ENCODE measurements at regions not wholly inside any gene's neighbourhood (a gene's known extent, or its start where the extent isn't known, plus 50 kb on each side); places are given as distances from the start of the nearest gene placed in this dataset.

- H3K9me3 ChIP-seq, result no peaks in the 10 kb centered on the region
- no peaks in the 10 kb centered on the region for H3K4me1 ChIP-seq (ENCODE audit: control insufficient read depth in 1 of 2, insufficient read depth in 1 of 2, low read depth in 1 of 2, low read length in 1 of 2)
- peaks cover 16% of the 10 kb centered on the region for H3K27me3 ChIP-seq
- no peak for TF ChIP-seq CTCF (IDR thresholded peaks at IDR 0.05)
- no peaks in the 10 kb centered on the region for H3K36me3 ChIP-seq
- no peak overlapping the region for H3K4me3 ChIP-seq (ENCODE audit: low read depth in 1 of 2, low read length in 1 of 2)
- H3K27ac ChIP-seq, result no peak overlapping the region
Measured at GRCh38 chr5:6814816-6815215, 101.6 kb downstream of the TENT4A start.

- Histone ChIP-seq H3K27ac (no peak overlapping the region), H3K4me1 (ENCODE audit: control insufficient read depth in 1 of 2, insufficient read depth in 1 of 2, low read depth in 1 of 2, low read length in 1 of 2) (no peaks in the 10 kb centered on the region), H3K9me3 (peaks cover 3% of the 10 kb centered on the region), H3K27me3 (peaks cover 16% of the 10 kb centered on the region), H3K36me3 (no peaks in the 10 kb centered on the region), H3K4me3 (ENCODE audit: low read depth in 1 of 2, low read length in 1 of 2) (no peak overlapping the region)
- no peak for TF ChIP-seq CTCF (IDR thresholded peaks at IDR 0.05)
Measured at GRCh38 chr5:6818594-6819511, 105.6 kb downstream of the TENT4A start.

- Histone ChIP-seq H3K4me3 (ENCODE audit: low read depth in 1 of 2, low read length in 1 of 2) (no peak overlapping the region), H3K9me3 (peaks cover 3% of the 10 kb centered on the region), H3K4me1 (ENCODE audit: control insufficient read depth in 1 of 2, insufficient read depth in 1 of 2, low read depth in 1 of 2, low read length in 1 of 2) (no peaks in the 10 kb centered on the region), H3K36me3 (no peaks in the 10 kb centered on the region), H3K27ac (no peak overlapping the region), H3K27me3 (peaks cover 16% of the 10 kb centered on the region)
- TF ChIP-seq CTCF (IDR thresholded peaks at IDR 0.05), result no peak
Measured at GRCh38 chr5:6819521-6819920, 106.3 kb downstream of the TENT4A start.

GRCh38 chr5:6820851-6821479, 107.7 kb downstream of the TENT4A start:
- no peak overlapping the region for H3K4me3 ChIP-seq (ENCODE audit: low read depth in 1 of 2, low read length in 1 of 2)
- TF ChIP-seq CTCF (IDR thresholded peaks at IDR 0.05), result no peak

GRCh38 chr5:6822068-6822467, 108.8 kb downstream of the TENT4A start:
- no peak overlapping the region for H3K4me3 ChIP-seq (ENCODE audit: low read depth in 1 of 2, low read length in 1 of 2)

More at GRCh38 chr5:6820851-6821479, 107.7 kb downstream of the TENT4A start:
- no peak overlapping the region for H3K27ac ChIP-seq
- peaks cover 3% of the 10 kb centered on the region for H3K9me3 ChIP-seq
- H3K27me3 ChIP-seq, result peaks cover 16% of the 10 kb centered on the region
- H3K36me3 ChIP-seq, result no peaks in the 10 kb centered on the region
- H3K4me1 ChIP-seq (ENCODE audit: control insufficient read depth in 1 of 2, insufficient read depth in 1 of 2, low read depth in 1 of 2, low read length in 1 of 2), result no peaks in the 10 kb centered on the region

More at GRCh38 chr5:6822068-6822467, 108.8 kb downstream of the TENT4A start:
- no peaks in the 10 kb centered on the region for H3K36me3 ChIP-seq
- H3K9me3 ChIP-seq, result peaks cover 3% of the 10 kb centered on the region
- no peak for TF ChIP-seq CTCF (IDR thresholded peaks at IDR 0.05)
- H3K4me1 ChIP-seq (ENCODE audit: control insufficient read depth in 1 of 2, insufficient read depth in 1 of 2, low read depth in 1 of 2, low read length in 1 of 2), result no peaks in the 10 kb centered on the region
- H3K27me3 ChIP-seq, result peaks cover 16% of the 10 kb centered on the region
- no peak overlapping the region for H3K27ac ChIP-seq

Data from neutrophil (primary cell).